ENCODE measurements at regions not wholly inside any gene's neighbourhood (a gene's known extent, or its start where the extent isn't known, plus 50 kb on each side); places are given as distances from the start of the nearest gene placed in this dataset.

DNA sequence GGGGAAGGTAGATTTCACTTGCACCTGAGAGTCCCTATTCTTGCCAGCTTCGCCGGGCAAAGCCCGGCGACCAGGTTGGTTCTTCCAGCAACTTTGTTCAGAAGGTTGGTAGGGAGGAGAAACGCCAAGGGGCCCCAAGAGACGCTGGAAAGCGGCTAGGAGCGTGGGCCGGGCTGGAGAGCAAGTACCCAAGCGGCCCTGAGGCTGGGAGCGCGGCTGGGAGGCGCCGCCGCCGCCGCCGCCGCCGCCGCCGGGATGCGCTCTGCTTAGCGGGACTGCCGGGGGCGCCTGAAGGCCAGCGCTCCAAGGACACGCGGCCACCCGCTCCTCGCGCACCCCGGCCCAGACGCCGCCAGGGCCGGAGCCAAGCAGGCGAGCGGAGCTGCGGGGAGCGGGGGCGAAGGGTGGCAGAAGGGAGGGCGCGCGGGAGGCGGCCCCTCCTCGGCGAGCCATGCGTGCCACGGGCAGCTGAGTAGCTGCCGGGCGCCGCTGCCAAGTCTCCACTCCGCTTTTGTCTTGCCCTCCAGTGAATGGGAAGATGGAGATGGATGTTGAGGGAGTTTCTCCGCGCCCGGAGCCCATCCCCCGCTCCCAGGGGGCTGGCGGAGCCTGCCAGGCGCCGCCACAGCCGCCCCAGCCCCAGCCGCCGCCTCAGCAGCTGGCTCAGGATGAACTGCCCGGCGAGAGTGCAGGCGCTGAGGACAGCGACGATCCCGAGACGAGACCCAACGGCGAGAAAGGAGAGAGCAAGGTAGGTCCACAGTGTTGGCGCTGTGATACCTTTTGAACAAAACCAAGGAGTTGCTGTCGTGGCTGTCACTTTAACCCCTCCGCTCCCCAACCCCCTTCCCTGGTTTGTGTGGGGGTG is 227.4 kb upstream of the AZI2 start:
- no peak overlapping the region for H3K27ac ChIP-seq (ENCODE audit: insufficient read depth, low read length)
- peak; percentile 71 for TF ChIP-seq EZH2 (IDR thresholded peaks at IDR 0.05; ENCODE audit: low read length, missing control alignments)
- TF ChIP-seq, protein P1, sequence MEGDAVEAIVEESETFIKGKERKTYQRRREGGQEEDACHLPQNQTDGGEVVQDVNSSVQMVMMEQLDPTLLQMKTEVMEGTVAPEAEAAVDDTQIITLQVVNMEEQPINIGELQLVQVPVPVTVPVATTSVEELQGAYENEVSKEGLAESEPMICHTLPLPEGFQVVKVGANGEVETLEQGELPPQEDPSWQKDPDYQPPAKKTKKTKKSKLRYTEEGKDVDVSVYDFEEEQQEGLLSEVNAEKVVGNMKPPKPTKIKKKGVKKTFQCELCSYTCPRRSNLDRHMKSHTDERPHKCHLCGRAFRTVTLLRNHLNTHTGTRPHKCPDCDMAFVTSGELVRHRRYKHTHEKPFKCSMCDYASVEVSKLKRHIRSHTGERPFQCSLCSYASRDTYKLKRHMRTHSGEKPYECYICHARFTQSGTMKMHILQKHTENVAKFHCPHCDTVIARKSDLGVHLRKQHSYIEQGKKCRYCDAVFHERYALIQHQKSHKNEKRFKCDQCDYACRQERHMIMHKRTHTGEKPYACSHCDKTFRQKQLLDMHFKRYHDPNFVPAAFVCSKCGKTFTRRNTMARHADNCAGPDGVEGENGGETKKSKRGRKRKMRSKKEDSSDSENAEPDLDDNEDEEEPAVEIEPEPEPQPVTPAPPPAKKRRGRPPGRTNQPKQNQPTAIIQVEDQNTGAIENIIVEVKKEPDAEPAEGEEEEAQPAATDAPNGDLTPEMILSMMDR (conservative IDR thresholded peaks at IDR 0.05 in 1 of 2, IDR thresholded peaks at IDR 0.05 in 1 of 2; ENCODE audit: low read depth in 1 of 2, low read length in 2 of 2), result no peak
- no peaks in the 10 kb centered on the region for H3K4me1 ChIP-seq (ENCODE audit: control insufficient read depth, extremely low read depth, insufficient read depth, low read length)
- peak overlapping the region; percentile 77 for H3K4me2 ChIP-seq (ENCODE audit: extremely low read depth, insufficient read depth, low read length)
- H4K20me1 ChIP-seq (ENCODE audit: control insufficient read depth, extremely low read depth, insufficient read depth, low read length), result no peaks in the 10 kb centered on the region
- peak in 1 of 2 donors; percentile 27 for DNase-seq (ENCODE audit: low read depth in 2 of 2)
- H3K79me2 ChIP-seq (ENCODE audit: control insufficient read depth, insufficient read depth, low read length), result no peaks in the 10 kb centered on the region
- H3K4me3 ChIP-seq (replicated peaks in 1 of 4; ENCODE audit: control extremely low read depth in 1 of 4, insufficient read depth in 1 of 4, low read depth in 3 of 4, low read length in 4 of 4), result peak overlapping the region; percentile 11 to 53 (median 44)
- no peaks in the 10 kb centered on the region for H3K36me3 ChIP-seq (ENCODE audit: control insufficient read depth, insufficient read depth, low read length)
- no peak overlapping the region for H2AFZ ChIP-seq (ENCODE audit: low read length)
- H3K27me3 ChIP-seq (ENCODE audit: control insufficient read depth, insufficient read depth, low read length), result peaks cover 31% of the 10 kb centered on the region
- no peak overlapping the region for H3K9ac ChIP-seq (ENCODE audit: insufficient read depth, low read length)
- H3K9me3 ChIP-seq (ENCODE audit: control insufficient read depth, insufficient read depth, low read depth, low read length), result no peaks in the 10 kb centered on the region

DNA sequence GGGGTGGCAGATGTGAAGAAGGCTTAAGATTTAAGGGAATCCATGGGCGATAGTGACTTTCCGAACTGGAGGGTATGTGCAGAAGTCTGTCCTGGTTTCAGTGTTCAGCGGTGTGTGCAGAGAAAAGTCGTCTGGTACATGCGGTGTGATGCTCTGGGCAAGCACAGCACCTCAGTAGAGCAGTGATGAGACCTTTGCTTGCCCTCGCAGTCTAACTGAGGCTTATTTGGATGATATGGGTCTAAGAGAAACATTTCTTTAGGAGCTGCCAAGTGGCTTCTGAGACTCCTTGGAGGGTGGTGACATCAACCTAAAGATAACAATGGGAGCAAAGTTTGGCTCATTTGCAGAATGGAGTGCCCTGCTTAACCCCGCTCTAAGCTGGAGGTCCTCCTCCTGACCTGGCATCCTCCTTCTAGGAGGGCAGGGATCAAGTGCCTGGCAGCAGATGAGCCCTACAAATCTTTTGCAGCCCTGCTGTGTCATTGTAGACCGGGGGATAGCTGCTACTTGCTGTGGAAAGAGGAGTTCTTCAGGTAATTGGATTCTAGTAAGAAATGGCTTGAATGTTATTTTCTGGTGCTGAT is 228.1 kb upstream of the AZI2 start:
- no peak overlapping the region for H2AFZ ChIP-seq (ENCODE audit: low read length)
- peak overlapping the region in 2 of 4 experiments; percentile 1 to 53 for H3K4me3 ChIP-seq (replicated peaks in 1 of 4; ENCODE audit: control extremely low read depth in 1 of 4, insufficient read depth in 1 of 4, low read depth in 3 of 4, low read length in 4 of 4)
- DNase-seq (ENCODE audit: low read depth in 2 of 2), result no peak
- no peaks in the 10 kb centered on the region for H3K4me1 ChIP-seq (ENCODE audit: control insufficient read depth, extremely low read depth, insufficient read depth, low read length)
- H3K27me3 ChIP-seq (ENCODE audit: control insufficient read depth, insufficient read depth, low read length), result peaks cover 31% of the 10 kb centered on the region
- H3K36me3 ChIP-seq (ENCODE audit: control insufficient read depth, insufficient read depth, low read length), result no peaks in the 10 kb centered on the region
- H3K27ac ChIP-seq (ENCODE audit: insufficient read depth, low read length), result no peak overlapping the region
- H3K9ac ChIP-seq (ENCODE audit: insufficient read depth, low read length), result no peak overlapping the region
- H3K9me3 ChIP-seq (ENCODE audit: control insufficient read depth, insufficient read depth, low read depth, low read length), result no peaks in the 10 kb centered on the region
- H3K79me2 ChIP-seq (ENCODE audit: control insufficient read depth, insufficient read depth, low read length), result no peaks in the 10 kb centered on the region
- TF ChIP-seq EZH2 (IDR thresholded peaks at IDR 0.05; ENCODE audit: low read length, missing control alignments), result peak; percentile 16
- TF ChIP-seq, protein P1 (conservative IDR thresholded peaks at IDR 0.05 in 1 of 2, IDR thresholded peaks at IDR 0.05 in 1 of 2; ENCODE audit: low read depth in 1 of 2, low read length in 2 of 2), result no peak
- H3K4me2 ChIP-seq (ENCODE audit: extremely low read depth, insufficient read depth, low read length), result peak overlapping the region; percentile 61
- H4K20me1 ChIP-seq (ENCODE audit: control insufficient read depth, extremely low read depth, insufficient read depth, low read length), result no peaks in the 10 kb centered on the region

DNA sequence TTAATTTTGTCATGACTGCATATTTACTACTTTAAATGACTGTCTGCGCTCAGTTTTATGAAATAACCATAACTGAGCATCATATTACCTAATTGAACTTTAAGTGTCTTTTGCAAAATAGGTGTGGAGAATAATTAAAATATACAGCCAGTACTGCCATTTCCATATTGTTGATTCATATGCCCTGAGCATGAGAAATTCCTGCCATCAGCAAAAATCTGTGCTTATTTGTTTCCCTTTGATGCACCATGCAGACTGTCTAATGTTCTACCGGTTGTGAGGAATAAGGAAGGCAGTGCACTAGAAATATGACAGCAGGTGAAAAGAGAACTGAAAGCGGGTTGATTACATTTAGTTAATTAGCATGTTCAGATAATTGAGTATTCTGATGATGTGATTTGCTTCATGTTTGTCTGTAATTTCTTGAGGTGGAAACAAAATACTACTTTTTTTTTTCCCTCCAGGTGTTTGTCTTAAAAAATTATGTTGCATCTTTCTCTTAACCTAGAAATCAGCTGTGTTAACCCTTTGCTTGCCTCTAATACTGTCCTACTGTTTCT is 229.4 kb upstream of the AZI2 start:
- no peak overlapping the region for H3K4me2 ChIP-seq (ENCODE audit: extremely low read depth, insufficient read depth, low read length)
- H3K9ac ChIP-seq (ENCODE audit: insufficient read depth, low read length), result no peak overlapping the region
- H4K20me1 ChIP-seq (ENCODE audit: control insufficient read depth, extremely low read depth, insufficient read depth, low read length), result no peaks in the 10 kb centered on the region
- H2AFZ ChIP-seq (ENCODE audit: low read length), result no peak overlapping the region
- H3K27me3 ChIP-seq (ENCODE audit: control insufficient read depth, insufficient read depth, low read length), result peaks cover 31% of the 10 kb centered on the region
- DNase-seq (ENCODE audit: low read depth in 2 of 2), result no peak
- TF ChIP-seq, protein P1 (conservative IDR thresholded peaks at IDR 0.05 in 1 of 2, IDR thresholded peaks at IDR 0.05 in 1 of 2; ENCODE audit: low read depth in 1 of 2, low read length in 2 of 2), result no peak
- TF ChIP-seq EZH2 (IDR thresholded peaks at IDR 0.05; ENCODE audit: low read length, missing control alignments), result no peak
- H3K36me3 ChIP-seq (ENCODE audit: control insufficient read depth, insufficient read depth, low read length), result no peaks in the 10 kb centered on the region
- no peaks in the 10 kb centered on the region for H3K9me3 ChIP-seq (ENCODE audit: control insufficient read depth, insufficient read depth, low read depth, low read length)
- no peak overlapping the region for H3K27ac ChIP-seq (ENCODE audit: insufficient read depth, low read length)
- no peak overlapping the region for H3K4me3 ChIP-seq (replicated peaks in 1 of 4; ENCODE audit: control extremely low read depth in 1 of 4, insufficient read depth in 1 of 4, low read depth in 3 of 4, low read length in 4 of 4)
- H3K4me1 ChIP-seq (ENCODE audit: control insufficient read depth, extremely low read depth, insufficient read depth, low read length), result no peaks in the 10 kb centered on the region
- no peaks in the 10 kb centered on the region for H3K79me2 ChIP-seq (ENCODE audit: control insufficient read depth, insufficient read depth, low read length)

Measured in fibroblast of lung (primary cell).